ENCODE measurements at regions not wholly inside any gene's neighbourhood (a gene's known extent, or its start where the extent isn't known, plus 50 kb on each side); places are given as distances from the start of the nearest gene placed in this dataset.
"Not testable (repeated sequence)": the region's sequence is repeated elsewhere in the genome, so short reads cannot be mapped to it uniquely, and the experiment has no call there.

DNA sequence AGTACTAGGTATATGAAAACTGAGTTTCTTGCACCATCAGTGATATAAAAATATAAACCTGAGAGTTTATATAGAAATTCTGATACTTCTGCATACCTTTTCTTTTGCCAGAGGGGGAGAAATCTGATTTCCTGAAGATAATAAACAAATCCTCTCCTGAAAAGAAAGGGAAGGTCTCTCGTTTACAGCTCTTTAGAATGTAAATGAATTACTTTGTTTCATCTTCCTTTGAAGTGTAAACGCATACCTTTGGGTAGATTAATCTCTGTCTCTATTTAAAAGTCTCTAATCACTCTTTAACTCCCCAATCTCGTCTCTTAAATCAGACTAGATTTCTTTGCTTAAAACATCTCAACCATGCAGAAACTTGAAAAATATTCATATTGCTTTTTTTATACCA lies 1092.9 kb downstream of the SLITRK5 start:
- ATAC-seq (replicated peaks in 1 of 2): no peak
- Mint-ChIP-seq H3K9me3 (peaks cover 2 to 5% of the 10 kb centered on the region in 2 donors), H3K4me1 (ENCODE audit: low read depth) (no peaks in the 10 kb centered on the region), H3K27me3 (ENCODE audit: low read depth) (no peaks in the 10 kb centered on the region), H3K27ac (no peak overlapping the region), H3K36me3 (ENCODE audit: insufficient read depth in 2 of 2) (no peaks in the 10 kb centered on the region), H3K4me3 (no peak overlapping the region)
- DNase-seq: no peak

GRCh38 chr13:88800505-88800904 lies 1129.3 kb downstream of the SLITRK5 start:
- Mint-ChIP-seq H3K4me1 (ENCODE audit: low read depth) (no peaks in the 10 kb centered on the region), H3K27ac (no peak overlapping the region), H3K4me3 (no peak overlapping the region), H3K9me3 (peaks cover 4 to 5% of the 10 kb centered on the region in 2 donors), H3K36me3 (ENCODE audit: insufficient read depth in 2 of 2) (no peaks in the 10 kb centered on the region), H3K27me3 (ENCODE audit: low read depth) (no peaks in the 10 kb centered on the region)
- DNase-seq (no peak), ATAC-seq (replicated peaks in 1 of 2) (no peak)

GRCh38 chr13:88801361-88801760 lies 1130.2 kb downstream of the SLITRK5 start:
- no peaks in the 10 kb centered on the region for H3K36me3 Mint-ChIP-seq (ENCODE audit: insufficient read depth in 2 of 2)
- no peak for DNase-seq
- no peak overlapping the region for H3K27ac Mint-ChIP-seq
- no peaks in the 10 kb centered on the region for H3K4me1 Mint-ChIP-seq (ENCODE audit: low read depth)
- no peaks in the 10 kb centered on the region for H3K27me3 Mint-ChIP-seq (ENCODE audit: low read depth)
- no peak overlapping the region for H3K4me3 Mint-ChIP-seq
- peaks cover 4 to 5% of the 10 kb centered on the region in 2 donors for H3K9me3 Mint-ChIP-seq
- ATAC-seq (replicated peaks in 1 of 2): no peak

DNA sequence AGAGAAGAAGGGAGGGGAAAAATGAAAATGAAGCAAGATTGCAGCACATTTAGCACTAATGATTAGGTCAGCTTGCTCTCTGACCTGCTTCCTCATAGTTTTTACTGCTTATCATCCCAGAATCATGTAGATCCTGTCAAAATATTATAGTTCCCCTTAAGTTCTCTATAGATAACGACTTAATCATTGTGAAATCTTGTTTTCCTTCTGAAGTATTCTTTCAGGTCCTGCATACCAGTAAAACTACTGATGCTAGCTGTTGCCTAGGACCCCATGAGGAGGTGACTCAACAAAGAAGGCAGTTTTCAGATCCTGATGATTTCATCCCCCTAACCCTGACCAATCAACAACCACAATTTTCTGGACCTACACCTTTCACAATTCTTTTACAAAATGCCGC lies 1131.7 kb downstream of the SLITRK5 start:
- Mint-ChIP-seq H3K4me1 (ENCODE audit: low read depth) (no peaks in the 10 kb centered on the region), H3K27ac (no peak overlapping the region), H3K27me3 (ENCODE audit: low read depth) (no peaks in the 10 kb centered on the region), H3K36me3 (ENCODE audit: insufficient read depth in 2 of 2) (peaks cover 0 to 1% of the 10 kb centered on the region in 2 donors), H3K4me3 (no peak overlapping the region), H3K9me3 (peaks cover 6 to 11% of the 10 kb centered on the region in 2 donors)
- DNase-seq: no peak
- ATAC-seq (replicated peaks in 1 of 2): no peak

GRCh38 chr13:88806438-88806837 lies 1135.3 kb downstream of the SLITRK5 start:
- H3K4me1 Mint-ChIP-seq (ENCODE audit: low read depth): no peaks in the 10 kb centered on the region
- peaks cover 0 to 4% of the 10 kb centered on the region in 2 donors for H3K36me3 Mint-ChIP-seq (ENCODE audit: insufficient read depth in 2 of 2)
- DNase-seq (no peak), ATAC-seq (replicated peaks in 1 of 2) (no peak)
- H3K27ac Mint-ChIP-seq: no peak overlapping the region
- H3K9me3 Mint-ChIP-seq: peaks cover 5 to 11% of the 10 kb centered on the region in 2 donors
- H3K27me3 Mint-ChIP-seq (ENCODE audit: low read depth): no peaks in the 10 kb centered on the region
- no peak overlapping the region for H3K4me3 Mint-ChIP-seq

DNA sequence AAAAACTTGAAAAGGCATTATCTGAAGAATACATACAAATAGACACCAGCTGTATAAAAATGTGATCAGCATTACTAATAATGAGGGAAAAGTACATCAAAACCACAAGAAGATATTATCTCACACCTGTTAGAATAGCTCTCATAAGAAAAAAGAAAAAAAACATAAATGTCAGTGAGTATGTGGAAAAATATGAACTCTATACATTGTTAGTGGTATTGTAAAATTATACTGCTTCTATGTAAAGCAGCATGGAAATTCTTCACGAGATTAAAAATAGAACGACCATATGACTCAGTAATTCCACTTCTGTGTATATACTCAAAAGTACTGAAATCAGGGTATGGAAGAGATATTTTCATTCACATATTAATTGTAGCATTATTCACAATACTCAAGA lies 1146.4 kb downstream of the SLITRK5 start:
- ATAC-seq (replicated peaks in 1 of 2) (no peak), DNase-seq (no peak)
- no peak overlapping the region for H3K27ac Mint-ChIP-seq
- H3K4me3 Mint-ChIP-seq: no peak overlapping the region
- peaks cover 2 to 6% of the 10 kb centered on the region in 2 donors for H3K9me3 Mint-ChIP-seq
- H3K27me3 Mint-ChIP-seq (ENCODE audit: low read depth): no peaks in the 10 kb centered on the region
- H3K4me1 Mint-ChIP-seq (ENCODE audit: low read depth): no peaks in the 10 kb centered on the region
- no peaks in the 10 kb centered on the region for H3K36me3 Mint-ChIP-seq (ENCODE audit: insufficient read depth in 2 of 2)

DNA sequence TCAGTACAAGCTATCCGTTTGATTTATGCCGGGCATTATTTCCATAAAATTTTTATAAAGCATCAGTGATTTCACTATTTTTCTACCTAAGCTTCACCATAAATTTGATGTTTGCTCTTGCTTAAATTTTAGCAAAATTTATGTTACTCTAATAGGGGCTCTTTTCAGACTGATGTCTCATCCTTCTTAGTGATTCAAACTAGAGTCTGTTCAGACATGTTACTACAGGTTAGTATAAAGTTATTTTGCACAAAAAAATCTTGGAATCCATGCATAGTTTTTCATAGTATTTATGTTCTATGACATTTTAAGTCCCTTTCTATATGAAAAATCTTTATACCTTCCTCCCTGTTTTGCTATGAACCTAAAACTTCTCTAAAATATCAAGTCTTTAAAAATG lies 1151.9 kb downstream of the SLITRK5 start:
- no peak for DNase-seq
- no peak for ATAC-seq (replicated peaks in 1 of 2)
- Mint-ChIP-seq H3K36me3 (ENCODE audit: insufficient read depth in 2 of 2) (no peaks in the 10 kb centered on the region), H3K9me3 (peaks cover 0 to 6% of the 10 kb centered on the region in 2 donors), H3K27me3 (ENCODE audit: low read depth) (no peaks in the 10 kb centered on the region), H3K4me1 (ENCODE audit: low read depth) (no peaks in the 10 kb centered on the region), H3K27ac (no peak overlapping the region), H3K4me3 (no peak overlapping the region)

GRCh38 chr13:88824218-88824617 lies 1153.0 kb downstream of the SLITRK5 start:
- Mint-ChIP-seq H3K27ac (no peak overlapping the region), H3K9me3 (peaks cover 0 to 9% of the 10 kb centered on the region in 2 donors), H3K4me1 (ENCODE audit: low read depth) (no peaks in the 10 kb centered on the region), H3K27me3 (ENCODE audit: low read depth) (no peaks in the 10 kb centered on the region), H3K4me3 (no peak overlapping the region), H3K36me3 (ENCODE audit: insufficient read depth in 2 of 2) (no peaks in the 10 kb centered on the region)
- ATAC-seq (replicated peaks in 1 of 2) (no peak), DNase-seq (no peak)

DNA sequence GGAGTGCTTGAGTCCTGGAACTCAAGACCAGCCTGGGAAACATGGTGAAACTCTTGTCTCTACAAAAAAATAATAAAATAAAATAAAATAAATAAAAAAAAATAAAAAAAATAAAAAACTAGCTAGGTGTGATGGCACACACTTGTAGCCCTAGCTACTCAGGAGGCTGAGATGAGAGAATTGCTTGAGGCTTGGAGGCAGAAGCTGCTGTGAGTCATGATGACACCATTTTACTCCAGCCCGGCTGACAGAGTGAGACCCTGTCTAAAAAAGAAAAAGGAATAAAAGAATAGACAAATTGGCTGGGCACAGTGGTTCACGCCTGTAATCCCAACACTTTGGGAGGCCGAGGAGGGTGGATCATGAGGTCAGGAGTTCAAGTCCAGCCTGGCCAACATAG lies 1168.9 kb downstream of the SLITRK5 start:
- no peak overlapping the region for H3K27ac Mint-ChIP-seq
- ATAC-seq (replicated peaks in 1 of 2) (no peak), DNase-seq (no peak)
- no peaks in the 10 kb centered on the region for H3K36me3 Mint-ChIP-seq (ENCODE audit: insufficient read depth in 2 of 2)
- no peak overlapping the region for H3K4me3 Mint-ChIP-seq
- no peaks in the 10 kb centered on the region for H3K4me1 Mint-ChIP-seq (ENCODE audit: low read depth)
- no peaks in the 10 kb centered on the region for H3K27me3 Mint-ChIP-seq (ENCODE audit: low read depth)
- peaks cover 3 to 6% of the 10 kb centered on the region in 2 donors for H3K9me3 Mint-ChIP-seq

DNA sequence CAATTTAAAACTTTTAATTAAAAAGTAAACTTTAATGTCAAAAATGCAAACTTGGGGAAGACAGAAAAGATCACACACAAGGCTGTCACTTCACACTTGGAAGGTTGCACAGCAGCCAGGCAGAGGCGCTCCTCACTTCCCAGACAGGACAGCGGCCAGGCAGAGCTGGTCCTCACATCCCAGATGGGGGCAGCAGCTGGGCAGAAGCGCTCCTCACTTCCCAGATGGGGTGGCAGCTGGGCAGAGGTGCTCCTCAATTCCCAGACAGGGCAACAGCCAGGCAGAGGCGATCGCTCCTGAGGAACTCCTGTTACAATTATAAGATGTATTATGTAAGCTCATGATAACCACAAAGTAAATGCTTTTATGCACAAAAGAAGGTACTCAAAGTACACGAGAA lies 1181.1 kb downstream of the SLITRK5 start:
- DNase-seq; H3K27me3 Mint-ChIP-seq (ENCODE audit: low read depth); ATAC-seq (replicated peaks in 1 of 2); H3K4me1 Mint-ChIP-seq (ENCODE audit: low read depth); H3K27ac Mint-ChIP-seq; H3K4me3 Mint-ChIP-seq; H3K36me3 Mint-ChIP-seq (ENCODE audit: insufficient read depth in 2 of 2): not testable (repeated sequence)
- H3K9me3 Mint-ChIP-seq: peaks cover 4 to 13% of the 10 kb centered on the region in 2 donors

DNA sequence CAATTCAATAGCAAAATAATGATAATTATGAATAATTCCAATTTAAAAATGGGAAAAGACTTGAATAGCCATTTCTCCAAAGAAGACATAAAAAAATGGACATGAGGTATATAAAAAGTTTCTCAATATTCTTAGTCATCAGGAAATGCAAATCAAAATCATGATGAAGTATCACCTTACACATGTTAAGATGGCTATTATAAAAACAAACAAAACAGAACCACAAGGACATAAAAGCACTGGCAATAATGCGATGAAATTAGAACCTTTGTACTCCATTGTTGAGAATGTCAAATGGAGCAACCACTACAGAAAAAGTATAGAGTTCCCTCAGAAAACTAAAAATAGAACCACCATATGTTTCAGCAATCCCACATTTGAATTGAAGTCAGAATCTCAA lies 1186.1 kb downstream of the SLITRK5 start:
- H3K27me3 Mint-ChIP-seq (ENCODE audit: low read depth): no peaks in the 10 kb centered on the region
- ATAC-seq (replicated peaks in 1 of 2): no peak

GRCh38 chr13:88862095-88862620 lies 1191.0 kb downstream of the SLITRK5 start:
- Mint-ChIP-seq H3K36me3 (ENCODE audit: insufficient read depth in 2 of 2) (no peaks in the 10 kb centered on the region), H3K4me3 (no peak overlapping the region), H3K9me3 (peaks cover 2 to 3% of the 10 kb centered on the region in 2 donors), H3K27me3 (ENCODE audit: low read depth) (no peaks in the 10 kb centered on the region), H3K4me1 (ENCODE audit: low read depth) (no peaks in the 10 kb centered on the region), H3K27ac (no peak overlapping the region)
- ATAC-seq (replicated peaks in 1 of 2): no peak
- DNase-seq: no peak

More for the DNA sequence above, 1186.1 kb downstream of the SLITRK5 start:
- H3K9me3 Mint-ChIP-seq: peaks cover 4 to 6% of the 10 kb centered on the region in 2 donors
- no peaks in the 10 kb centered on the region for H3K4me1 Mint-ChIP-seq (ENCODE audit: low read depth)
- H3K36me3 Mint-ChIP-seq (ENCODE audit: insufficient read depth in 2 of 2): peaks cover 0 to 2% of the 10 kb centered on the region in 2 donors
- no peak for DNase-seq
- no peak overlapping the region for H3K4me3 Mint-ChIP-seq
- no peak overlapping the region for H3K27ac Mint-ChIP-seq

DNA sequence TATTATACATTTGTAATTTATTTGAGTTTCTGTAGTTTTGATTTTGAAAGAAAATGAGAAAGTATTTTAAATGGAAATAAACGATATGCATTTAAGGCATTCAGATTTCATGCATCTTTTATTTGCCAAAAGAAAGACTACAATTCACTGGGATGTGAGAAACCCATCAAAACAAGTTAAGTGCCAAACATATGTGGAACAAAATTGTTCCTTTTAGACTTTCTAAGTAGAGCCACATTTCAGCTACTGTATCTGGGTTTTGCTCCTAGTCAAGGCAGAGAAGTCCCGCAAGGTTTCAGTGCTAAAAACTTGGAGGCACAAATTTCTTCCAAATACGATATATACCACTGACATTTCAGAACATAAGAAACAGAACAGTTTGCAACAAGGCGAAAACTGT lies 1191.9 kb downstream of the SLITRK5 start:
- no peak for ATAC-seq (replicated peaks in 1 of 2)
- Mint-ChIP-seq H3K4me3 (no peak overlapping the region), H3K4me1 (ENCODE audit: low read depth) (no peaks in the 10 kb centered on the region), H3K27ac (no peak overlapping the region), H3K27me3 (ENCODE audit: low read depth) (no peaks in the 10 kb centered on the region), H3K9me3 (peaks cover 1 to 2% of the 10 kb centered on the region in 2 donors), H3K36me3 (ENCODE audit: insufficient read depth in 2 of 2) (no peaks in the 10 kb centered on the region)
- DNase-seq: no peak

DNA sequence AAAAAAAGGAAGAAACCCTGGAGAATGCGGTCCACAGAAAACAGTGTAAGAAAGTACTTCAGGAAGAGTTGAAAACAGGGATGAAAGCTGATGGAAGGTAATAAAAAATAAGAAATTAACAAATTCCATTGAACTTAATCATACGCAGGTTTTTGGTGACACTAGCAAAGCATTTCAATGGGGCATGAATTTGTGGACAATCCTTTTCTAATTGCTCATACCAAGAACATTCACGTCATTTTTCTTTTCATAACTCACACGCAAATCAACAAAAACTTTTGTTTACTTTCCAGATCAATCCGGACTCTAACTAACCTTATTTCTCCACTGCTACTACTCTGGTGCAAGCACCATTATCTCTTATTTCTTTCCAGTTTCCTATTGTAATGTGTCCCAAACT lies 1195.0 kb downstream of the SLITRK5 start:
- ATAC-seq (replicated peaks in 1 of 2) (no peak), DNase-seq (no peak)
- H3K4me1 Mint-ChIP-seq (ENCODE audit: low read depth): no peaks in the 10 kb centered on the region
- H3K27me3 Mint-ChIP-seq (ENCODE audit: low read depth): no peaks in the 10 kb centered on the region
- no peaks in the 10 kb centered on the region for H3K36me3 Mint-ChIP-seq (ENCODE audit: insufficient read depth in 2 of 2)
- H3K9me3 Mint-ChIP-seq: peaks cover 1 to 2% of the 10 kb centered on the region in 2 donors
- H3K4me3 Mint-ChIP-seq: no peak overlapping the region
- no peak overlapping the region for H3K27ac Mint-ChIP-seq
